ENCODE measurements at regions not wholly inside any gene's neighbourhood (a gene's known extent, or its start where the extent isn't known, plus 50 kb on each side); places are given as distances from the start of the nearest gene placed in this dataset.

DNA sequence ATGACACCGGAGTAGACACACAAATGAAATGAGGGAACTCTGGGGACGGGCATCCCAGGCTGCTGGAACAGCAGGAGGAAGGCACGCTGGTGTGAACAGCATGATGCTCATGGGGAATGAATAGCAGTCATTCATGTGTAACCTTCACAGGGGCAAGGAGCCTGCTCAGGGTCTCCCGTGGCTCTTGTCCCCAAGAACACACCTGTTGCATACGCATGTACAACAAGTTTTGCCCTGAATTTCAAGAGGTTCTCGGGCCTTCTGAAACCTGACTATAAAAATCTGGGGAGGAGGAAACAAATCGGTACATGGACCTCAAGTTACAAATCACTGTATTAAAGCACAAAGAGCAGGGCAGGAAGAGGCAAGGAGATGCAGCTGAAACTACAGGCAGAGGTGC, 93.4 kb downstream of the RRAGC start (continued):
- TF ChIP-seq, protein P1, sequence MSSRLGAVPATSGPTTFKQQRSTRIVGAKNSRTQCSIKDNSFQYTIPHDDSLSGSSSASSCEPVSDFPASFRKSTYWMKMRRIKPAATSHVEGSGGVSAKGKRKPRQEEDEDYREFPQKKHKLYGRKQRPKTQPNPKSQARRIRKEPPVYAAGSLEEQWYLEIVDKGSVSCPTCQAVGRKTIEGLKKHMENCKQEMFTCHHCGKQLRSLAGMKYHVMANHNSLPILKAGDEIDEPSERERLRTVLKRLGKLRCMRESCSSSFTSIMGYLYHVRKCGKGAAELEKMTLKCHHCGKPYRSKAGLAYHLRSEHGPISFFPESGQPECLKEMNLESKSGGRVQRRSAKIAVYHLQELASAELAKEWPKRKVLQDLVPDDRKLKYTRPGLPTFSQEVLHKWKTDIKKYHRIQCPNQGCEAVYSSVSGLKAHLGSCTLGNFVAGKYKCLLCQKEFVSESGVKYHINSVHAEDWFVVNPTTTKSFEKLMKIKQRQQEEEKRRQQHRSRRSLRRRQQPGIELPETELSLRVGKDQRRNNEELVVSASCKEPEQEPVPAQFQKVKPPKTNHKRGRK (CRISPR knock-in tag; IDR thresholded peaks at IDR 0.05; ENCODE audit: borderline replicate concordance) = no peak

DNA sequence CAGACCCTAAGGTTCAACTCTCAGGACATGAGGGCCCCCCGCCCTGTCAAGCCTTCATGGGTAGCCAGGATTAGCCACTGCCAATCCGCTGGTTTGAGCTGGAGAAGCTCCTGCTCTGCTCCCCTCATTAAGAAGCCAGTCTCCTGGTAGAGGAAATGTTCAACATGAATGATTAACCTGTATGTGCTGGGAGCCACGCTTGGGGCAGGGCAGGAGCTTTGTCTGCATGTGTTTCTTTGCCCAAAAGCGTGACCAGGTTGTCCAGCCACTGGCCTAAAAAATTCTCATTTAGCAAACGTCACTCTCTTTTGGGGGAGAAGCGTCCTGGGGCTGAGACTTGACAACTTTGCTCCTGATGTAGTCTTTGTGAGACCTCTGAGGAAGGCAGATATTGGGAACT, 96.5 kb downstream of the RRAGC start:
- peaks cover 10% of the 10 kb centered on the region for H3K9me3 Mint-ChIP-seq
- ATAC-seq (no peak), DNase-seq (ENCODE audit: low spot score) (no peak)
- no peak overlapping the region for H3K27ac Mint-ChIP-seq
- peaks cover 2% of the 10 kb centered on the region for H3K27me3 Mint-ChIP-seq (ENCODE audit: low read depth)
- TF ChIP-seq, protein P2, sequence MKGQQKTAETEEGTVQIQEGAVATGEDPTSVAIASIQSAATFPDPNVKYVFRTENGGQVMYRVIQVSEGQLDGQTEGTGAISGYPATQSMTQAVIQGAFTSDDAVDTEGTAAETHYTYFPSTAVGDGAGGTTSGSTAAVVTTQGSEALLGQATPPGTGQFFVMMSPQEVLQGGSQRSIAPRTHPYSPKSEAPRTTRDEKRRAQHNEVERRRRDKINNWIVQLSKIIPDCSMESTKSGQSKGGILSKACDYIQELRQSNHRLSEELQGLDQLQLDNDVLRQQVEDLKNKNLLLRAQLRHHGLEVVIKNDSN (CRISPR knock-in tag; IDR thresholded peaks at IDR 0.05) = no peak
- TF ChIP-seq, protein P3, sequence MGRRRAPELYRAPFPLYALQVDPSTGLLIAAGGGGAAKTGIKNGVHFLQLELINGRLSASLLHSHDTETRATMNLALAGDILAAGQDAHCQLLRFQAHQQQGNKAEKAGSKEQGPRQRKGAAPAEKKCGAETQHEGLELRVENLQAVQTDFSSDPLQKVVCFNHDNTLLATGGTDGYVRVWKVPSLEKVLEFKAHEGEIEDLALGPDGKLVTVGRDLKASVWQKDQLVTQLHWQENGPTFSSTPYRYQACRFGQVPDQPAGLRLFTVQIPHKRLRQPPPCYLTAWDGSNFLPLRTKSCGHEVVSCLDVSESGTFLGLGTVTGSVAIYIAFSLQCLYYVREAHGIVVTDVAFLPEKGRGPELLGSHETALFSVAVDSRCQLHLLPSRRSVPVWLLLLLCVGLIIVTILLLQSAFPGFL (CRISPR knock-in tag; IDR thresholded peaks at IDR 0.05; ENCODE audit: borderline replicate concordance) = no peak
- TF ChIP-seq, protein P4, sequence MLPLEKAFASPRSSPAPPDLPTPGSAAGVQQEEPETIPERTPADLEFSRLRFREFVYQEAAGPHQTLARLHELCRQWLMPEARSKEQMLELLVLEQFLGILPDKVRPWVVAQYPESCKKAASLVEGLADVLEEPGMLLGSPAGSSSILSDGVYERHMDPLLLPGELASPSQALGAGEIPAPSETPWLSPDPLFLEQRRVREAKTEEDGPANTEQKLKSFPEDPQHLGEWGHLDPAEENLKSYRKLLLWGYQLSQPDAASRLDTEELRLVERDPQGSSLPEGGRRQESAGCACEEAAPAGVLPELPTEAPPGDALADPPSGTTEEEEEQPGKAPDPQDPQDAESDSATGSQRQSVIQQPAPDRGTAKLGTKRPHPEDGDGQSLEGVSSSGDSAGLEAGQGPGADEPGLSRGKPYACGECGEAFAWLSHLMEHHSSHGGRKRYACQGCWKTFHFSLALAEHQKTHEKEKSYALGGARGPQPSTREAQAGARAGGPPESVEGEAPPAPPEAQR (CRISPR knock-in tag; IDR thresholded peaks at IDR 0.05) = no peak
- no peak for TF ChIP-seq PRRX2 (CRISPR knock-in tag; IDR thresholded peaks at IDR 0.05)
- TF ChIP-seq TP53 (CRISPR knock-in tag; IDR thresholded peaks at IDR 0.05) = no peak
- TF ChIP-seq SMAD4 (CRISPR knock-in tag; IDR thresholded peaks at IDR 0.05) = no peak
- TF ChIP-seq, protein P5, sequence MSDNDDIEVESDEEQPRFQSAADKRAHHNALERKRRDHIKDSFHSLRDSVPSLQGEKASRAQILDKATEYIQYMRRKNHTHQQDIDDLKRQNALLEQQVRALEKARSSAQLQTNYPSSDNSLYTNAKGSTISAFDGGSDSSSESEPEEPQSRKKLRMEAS (CRISPR knock-in tag; IDR thresholded peaks at IDR 0.05) = no peak
- no peak for TF ChIP-seq ZNF396 (CRISPR knock-in tag; IDR thresholded peaks at IDR 0.05; ENCODE audit: borderline replicate concordance)
- TF ChIP-seq, protein P6, sequence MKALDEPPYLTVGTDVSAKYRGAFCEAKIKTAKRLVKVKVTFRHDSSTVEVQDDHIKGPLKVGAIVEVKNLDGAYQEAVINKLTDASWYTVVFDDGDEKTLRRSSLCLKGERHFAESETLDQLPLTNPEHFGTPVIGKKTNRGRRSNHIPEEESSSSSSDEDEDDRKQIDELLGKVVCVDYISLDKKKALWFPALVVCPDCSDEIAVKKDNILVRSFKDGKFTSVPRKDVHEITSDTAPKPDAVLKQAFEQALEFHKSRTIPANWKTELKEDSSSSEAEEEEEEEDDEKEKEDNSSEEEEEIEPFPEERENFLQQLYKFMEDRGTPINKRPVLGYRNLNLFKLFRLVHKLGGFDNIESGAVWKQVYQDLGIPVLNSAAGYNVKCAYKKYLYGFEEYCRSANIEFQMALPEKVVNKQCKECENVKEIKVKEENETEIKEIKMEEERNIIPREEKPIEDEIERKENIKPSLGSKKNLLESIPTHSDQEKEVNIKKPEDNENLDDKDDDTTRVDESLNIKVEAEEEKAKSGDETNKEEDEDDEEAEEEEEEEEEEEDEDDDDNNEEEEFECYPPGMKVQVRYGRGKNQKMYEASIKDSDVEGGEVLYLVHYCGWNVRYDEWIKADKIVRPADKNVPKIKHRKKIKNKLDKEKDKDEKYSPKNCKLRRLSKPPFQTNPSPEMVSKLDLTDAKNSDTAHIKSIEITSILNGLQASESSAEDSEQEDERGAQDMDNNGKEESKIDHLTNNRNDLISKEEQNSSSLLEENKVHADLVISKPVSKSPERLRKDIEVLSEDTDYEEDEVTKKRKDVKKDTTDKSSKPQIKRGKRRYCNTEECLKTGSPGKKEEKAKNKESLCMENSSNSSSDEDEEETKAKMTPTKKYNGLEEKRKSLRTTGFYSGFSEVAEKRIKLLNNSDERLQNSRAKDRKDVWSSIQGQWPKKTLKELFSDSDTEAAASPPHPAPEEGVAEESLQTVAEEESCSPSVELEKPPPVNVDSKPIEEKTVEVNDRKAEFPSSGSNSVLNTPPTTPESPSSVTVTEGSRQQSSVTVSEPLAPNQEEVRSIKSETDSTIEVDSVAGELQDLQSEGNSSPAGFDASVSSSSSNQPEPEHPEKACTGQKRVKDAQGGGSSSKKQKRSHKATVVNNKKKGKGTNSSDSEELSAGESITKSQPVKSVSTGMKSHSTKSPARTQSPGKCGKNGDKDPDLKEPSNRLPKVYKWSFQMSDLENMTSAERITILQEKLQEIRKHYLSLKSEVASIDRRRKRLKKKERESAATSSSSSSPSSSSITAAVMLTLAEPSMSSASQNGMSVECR (CRISPR knock-in tag; IDR thresholded peaks at IDR 0.05; ENCODE audit: borderline replicate concordance) = no peak
- TF ChIP-seq ZBTB21 (CRISPR knock-in tag; IDR thresholded peaks at IDR 0.05; ENCODE audit: borderline replicate concordance) = no peak
- TF ChIP-seq GRHL2 (CRISPR knock-in tag; IDR thresholded peaks at IDR 0.05; ENCODE audit: insufficient replicate concordance, severe bottlenecking) = no peak
- TF ChIP-seq SMAD3 (CRISPR knock-in tag; IDR thresholded peaks at IDR 0.05; ENCODE audit: borderline replicate concordance) = no peak
- no peak for TF ChIP-seq NR3C1 (CRISPR knock-in tag; conservative IDR thresholded peaks at IDR 0.05; ENCODE audit: low read depth)
- TF ChIP-seq, protein P7, sequence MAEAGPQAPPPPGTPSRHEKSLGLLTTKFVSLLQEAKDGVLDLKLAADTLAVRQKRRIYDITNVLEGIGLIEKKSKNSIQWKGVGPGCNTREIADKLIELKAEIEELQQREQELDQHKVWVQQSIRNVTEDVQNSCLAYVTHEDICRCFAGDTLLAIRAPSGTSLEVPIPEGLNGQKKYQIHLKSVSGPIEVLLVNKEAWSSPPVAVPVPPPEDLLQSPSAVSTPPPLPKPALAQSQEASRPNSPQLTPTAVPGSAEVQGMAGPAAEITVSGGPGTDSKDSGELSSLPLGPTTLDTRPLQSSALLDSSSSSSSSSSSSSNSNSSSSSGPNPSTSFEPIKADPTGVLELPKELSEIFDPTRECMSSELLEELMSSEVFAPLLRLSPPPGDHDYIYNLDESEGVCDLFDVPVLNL (CRISPR knock-in tag; IDR thresholded peaks at IDR 0.05; ENCODE audit: borderline replicate concordance, low read depth) = no peak
- no peak for TF ChIP-seq ZNF416 (CRISPR knock-in tag; IDR thresholded peaks at IDR 0.05)
- TF ChIP-seq, protein P8, sequence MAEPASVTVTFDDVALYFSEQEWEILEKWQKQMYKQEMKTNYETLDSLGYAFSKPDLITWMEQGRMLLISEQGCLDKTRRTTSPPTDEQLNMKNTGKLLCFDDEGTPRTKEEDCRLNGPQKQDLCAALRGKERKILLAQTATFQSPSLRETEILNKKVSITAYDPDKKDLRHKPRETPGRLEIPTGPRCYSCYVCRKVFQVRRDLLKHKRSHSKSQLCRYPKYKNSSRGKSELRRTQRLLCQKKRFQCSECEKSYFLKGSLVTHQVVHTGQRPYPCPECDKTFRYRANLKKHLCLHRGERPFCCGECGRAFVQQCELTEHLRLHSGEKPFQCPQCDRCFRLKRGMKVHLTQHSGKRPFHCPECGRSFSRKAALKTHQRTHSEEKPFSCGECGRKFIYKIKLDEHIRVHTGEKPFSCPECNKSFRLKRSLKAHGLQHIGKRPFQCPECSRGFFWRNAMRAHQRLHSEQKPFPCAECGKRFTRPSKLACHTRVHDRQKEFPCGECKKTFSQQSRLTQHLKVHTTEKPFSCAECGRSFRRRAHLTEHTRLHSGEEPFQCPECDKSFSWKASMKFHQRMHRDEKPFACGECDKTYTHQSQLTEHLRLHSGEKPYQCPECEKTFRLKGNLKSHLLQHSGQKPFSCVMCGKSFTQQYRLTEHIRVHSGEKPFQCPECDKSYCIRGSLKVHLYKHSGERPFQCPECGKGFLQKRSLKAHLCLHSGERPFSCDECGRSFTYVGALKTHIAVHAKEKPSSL (CRISPR knock-in tag; conservative IDR thresholded peaks at IDR 0.05) = no peak
- no peak for TF ChIP-seq FOXK1 (CRISPR knock-in tag; IDR thresholded peaks at IDR 0.05)
- no peak for TF ChIP-seq SOX15 (CRISPR knock-in tag; IDR thresholded peaks at IDR 0.05)
- TF ChIP-seq, protein P9, sequence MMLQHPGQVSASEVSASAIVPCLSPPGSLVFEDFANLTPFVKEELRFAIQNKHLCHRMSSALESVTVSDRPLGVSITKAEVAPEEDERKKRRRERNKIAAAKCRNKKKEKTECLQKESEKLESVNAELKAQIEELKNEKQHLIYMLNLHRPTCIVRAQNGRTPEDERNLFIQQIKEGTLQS (CRISPR knock-in tag; conservative IDR thresholded peaks at IDR 0.05) = no peak
- POLR2A ChIA-PET = no interaction called here
- no peaks in the 10 kb centered on the region for H3K4me1 Mint-ChIP-seq
- no peak overlapping the region for H3K4me3 Mint-ChIP-seq
- no peaks in the 10 kb centered on the region for H3K36me3 Mint-ChIP-seq
- CTCF ChIA-PET = no interaction called here

Data from WTC11 (cell line).